MM.1S (cell line): ENCODE measurements at regions not wholly inside any gene's neighbourhood (a gene's known extent, or its start where the extent isn't known, plus 50 kb on each side); places are given as distances from the start of the nearest gene placed in this dataset.

Experiments
- CTCF ChIP-seq: fragments of 300-600 bp; sonication (generic); IDR thresholded peaks from 2 replicates; pipeline ENCODE4 v1.5.1; 2016; ENCODE audit warnings: antibody characterized with exemption, low read length, mixed read lengths
- EZH2 ChIP-seq: fragments of 300-600 bp; sonication (generic); optimal IDR thresholded peaks from 2 replicates; pipeline ENCODE3; 2017; ENCODE audit warnings: low read depth, mild to moderate bottlenecking, antibody characterized with exemption, low read length, mixed read lengths

- TF ChIP-seq CTCF (no peak), EZH2 (no peak)
Measured at GRCh38 chr10:52665821-52666220, 106.8 kb downstream of the MBL2 start.
